CD4-positive, alpha-beta T cell treated with Interleukin-2 at 100 ng/mL for 4 hours (primary cell): ENCODE measurements at regions not wholly inside any gene's neighbourhood (a gene's known extent, or its start where the extent isn't known, plus 50 kb on each side); places are given as distances from the start of the nearest gene placed in this dataset.

Experiments
- DNase-seq: peaks from one replicate; pipeline ENCODE4 v3.0.0-alpha.2; 2020; ENCODE audit warnings: low spot score

GRCh38 chr5:159702826-159703225 lies 213.5 kb upstream of the ADRA1B start:
- DNase-seq = no peak

- DNase-seq = no peak
These were observed 212.1 kb upstream of the ADRA1B start for GRCh38 chr5:159704160-159704559.

GRCh38 chr5:159705948-159706347 lies 210.3 kb upstream of the ADRA1B start:
- no peak for DNase-seq

DNA sequence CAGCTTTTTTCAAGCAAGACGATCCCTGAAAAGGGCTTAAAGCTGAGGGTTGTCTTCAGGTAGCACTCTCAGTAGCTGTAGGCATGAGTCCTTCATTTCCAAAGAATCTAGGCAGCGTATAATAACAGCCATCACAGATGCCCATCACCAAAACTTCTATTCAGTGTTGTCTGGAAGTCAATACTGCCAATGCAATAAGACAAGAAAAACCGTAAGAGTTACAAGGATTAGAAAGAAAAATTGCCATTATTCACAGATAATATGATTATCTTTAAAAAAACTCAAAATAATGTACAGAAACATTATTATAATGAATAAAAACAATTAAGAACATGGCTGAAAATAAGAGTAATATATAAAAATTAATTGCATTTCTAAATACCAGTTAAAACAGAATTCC lies 208.2 kb upstream of the ADRA1B start:
- DNase-seq = no peak

DNA sequence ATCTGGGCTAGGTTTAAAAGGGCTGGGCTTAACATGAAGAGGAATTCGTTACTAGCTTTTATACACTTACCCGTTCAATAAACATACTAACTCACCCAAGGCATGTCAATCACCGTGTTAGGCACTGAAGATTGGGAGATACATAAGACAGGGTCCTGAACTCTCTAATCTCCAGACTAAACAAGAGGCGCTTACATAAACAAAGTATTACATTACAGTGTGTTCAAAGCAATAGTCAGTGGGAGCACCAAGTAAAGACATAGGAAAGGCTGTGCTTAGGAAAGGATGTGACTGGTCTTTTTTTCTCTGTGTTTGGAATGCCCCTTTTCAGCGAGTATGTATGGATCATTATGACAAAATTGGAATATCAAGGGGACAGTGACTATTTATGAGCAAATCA lies 203.6 kb upstream of the ADRA1B start:
- no peak for DNase-seq

GRCh38 chr5:159713254-159713653 lies 203.0 kb upstream of the ADRA1B start:
- no peak for DNase-seq

DNA sequence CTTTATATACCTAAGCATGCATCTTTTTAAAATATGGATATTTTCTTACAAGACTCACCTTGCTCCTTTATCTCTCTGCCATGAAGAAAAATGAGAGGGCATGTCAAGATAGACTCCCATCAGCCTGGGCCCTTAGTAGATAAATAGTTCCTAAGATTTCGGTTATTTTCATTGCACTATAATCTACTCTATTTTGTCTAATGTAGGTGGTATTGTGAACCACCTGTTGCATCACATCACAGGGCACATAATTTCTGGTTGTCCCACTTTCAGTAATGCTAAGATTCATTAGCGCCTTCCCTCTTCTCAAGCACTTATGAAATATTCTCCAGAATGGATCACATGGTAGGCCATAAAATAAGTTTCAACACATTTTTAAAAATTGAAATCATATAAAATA lies 202.5 kb upstream of the ADRA1B start:
- DNase-seq = no peak

- DNase-seq = no peak
These were observed 190.8 kb upstream of the ADRA1B start for GRCh38 chr5:159725475-159725874.

- no peak for DNase-seq
These were observed 189.1 kb upstream of the ADRA1B start for GRCh38 chr5:159727167-159727566.

DNA sequence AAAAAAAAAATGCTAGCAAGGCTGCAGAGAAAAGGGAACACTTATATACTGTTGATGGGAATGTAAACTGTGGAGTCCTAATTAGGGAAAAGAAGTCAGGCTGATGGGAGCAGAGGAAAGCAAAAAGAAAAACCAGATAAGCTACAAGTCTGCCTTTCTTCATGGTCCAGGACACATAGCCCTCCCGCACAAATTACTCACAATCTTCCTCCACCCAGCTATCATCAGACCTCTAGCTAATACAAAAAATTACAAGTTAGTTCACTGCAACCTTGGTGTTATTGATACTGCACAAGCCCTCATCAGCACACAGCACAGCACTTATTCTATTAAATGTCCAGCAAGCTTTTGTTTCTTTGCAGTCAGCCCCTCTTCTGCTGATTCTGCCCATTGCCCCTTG lies 186.0 kb upstream of the ADRA1B start:
- no peak for DNase-seq

- DNase-seq = no peak
These were observed 184.1 kb upstream of the ADRA1B start for GRCh38 chr5:159732220-159732619.

DNA sequence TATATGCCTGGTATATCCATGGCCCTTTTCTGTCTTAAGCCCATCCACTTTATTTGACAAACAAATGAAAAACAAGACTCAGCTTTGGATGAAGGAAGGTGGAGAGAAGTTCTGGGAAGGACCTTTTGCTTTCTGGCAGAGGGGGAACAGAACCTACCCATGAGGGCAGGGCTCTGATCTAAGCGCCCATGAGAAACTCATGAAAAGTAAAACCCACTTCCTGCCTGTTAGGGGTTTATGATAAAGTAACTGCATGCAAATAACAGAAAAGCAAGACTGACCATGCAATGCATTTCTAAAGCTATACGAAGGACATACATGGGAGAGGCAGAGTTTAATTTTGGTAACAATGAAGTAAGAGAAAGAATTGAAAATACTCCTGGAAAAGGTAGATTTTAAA lies 181.9 kb upstream of the ADRA1B start:
- DNase-seq = no peak

GRCh38 chr5:159735036-159735435 lies 181.2 kb upstream of the ADRA1B start:
- DNase-seq = no peak

- DNase-seq = no peak
These were observed 180.3 kb upstream of the ADRA1B start for GRCh38 chr5:159735749-159736660.

DNA sequence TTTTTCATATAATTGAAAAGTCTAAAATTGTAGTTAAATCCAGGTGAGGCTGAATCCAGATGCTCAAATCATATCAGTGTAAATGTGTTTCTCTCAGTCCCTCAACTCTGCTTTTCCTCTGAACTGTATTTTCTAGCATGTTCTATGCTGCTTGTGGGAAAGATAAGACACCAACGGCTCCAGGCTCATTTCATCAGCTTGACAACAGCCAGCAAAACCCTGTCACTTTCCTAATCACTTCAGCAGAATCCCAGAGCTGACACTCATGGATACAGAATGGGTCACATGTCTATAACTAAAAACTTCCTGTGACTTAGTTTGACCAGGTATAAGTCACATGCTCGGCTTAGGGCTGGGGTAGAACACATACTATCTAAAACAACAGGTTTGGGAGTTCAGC lies 179.4 kb upstream of the ADRA1B start:
- no peak for DNase-seq

- DNase-seq = no peak
These were observed 179.0 kb upstream of the ADRA1B start for GRCh38 chr5:159737263-159737662.

DNA sequence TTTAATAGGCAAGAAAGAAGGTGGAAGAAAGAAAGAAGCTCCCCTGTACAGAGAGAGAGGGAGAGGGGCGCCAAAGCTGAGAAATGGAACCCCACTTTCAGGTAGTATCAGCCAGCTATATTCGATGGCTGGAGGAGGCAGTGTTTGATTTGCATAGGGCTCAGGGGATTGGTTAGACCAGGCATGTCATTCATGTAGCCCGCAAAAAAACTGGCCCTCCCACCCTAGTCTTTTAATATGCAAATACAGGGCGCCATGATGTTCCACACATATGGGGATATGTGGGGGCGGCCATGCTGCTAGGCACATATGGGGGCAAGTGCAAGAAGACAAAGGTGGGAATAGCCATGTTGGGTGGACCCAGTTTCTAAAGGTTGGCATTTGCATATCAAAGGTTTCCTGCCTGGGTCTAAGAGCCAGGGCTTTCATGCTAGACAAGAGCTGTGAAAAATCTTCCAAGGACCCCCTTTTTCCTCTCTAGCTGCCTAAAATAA lies 174.4 kb upstream of the ADRA1B start:
- DNase-seq = no peak

DNA sequence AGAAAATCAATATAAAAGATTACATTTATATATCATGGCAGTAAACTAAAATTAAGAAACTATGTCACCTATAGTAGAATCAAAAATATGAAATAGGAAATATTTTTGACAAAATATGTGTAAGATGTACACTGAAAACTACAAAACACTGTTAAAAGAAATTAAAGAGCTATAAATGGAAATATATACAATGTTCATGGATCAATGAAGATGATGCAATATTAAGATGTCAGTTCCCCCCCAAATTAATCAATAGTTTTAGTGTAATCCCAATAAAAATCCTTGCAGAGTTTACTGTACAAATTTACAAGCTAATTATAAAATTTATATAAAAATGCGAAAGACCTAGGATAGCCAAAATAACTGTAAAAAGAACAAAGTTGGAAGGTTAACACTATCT lies 173.0 kb upstream of the ADRA1B start:
- no peak for DNase-seq

GRCh38 chr5:159746707-159747106 lies 169.6 kb upstream of the ADRA1B start:
- DNase-seq = no peak

DNA sequence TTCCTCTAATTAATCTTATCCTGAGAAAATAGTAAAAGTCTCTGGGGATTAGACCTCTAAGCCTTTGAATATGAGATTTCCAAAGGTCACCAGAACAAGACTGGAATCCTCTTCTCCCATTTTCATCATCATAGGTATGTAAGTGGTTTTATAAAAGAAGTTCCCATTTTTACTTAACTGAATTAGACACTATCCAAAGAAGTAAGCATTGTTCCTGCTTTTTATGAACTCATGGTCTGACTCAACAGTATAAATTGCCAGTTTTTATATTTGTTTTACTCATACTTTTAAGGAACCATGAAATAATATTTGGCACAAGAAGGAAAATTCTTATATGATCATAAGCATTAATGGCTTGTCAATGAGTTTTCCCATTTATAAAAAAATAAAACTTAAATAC lies 167.1 kb upstream of the ADRA1B start:
- no peak for DNase-seq

- DNase-seq = no peak
These were observed 166.1 kb upstream of the ADRA1B start for GRCh38 chr5:159750226-159750625.

DNA sequence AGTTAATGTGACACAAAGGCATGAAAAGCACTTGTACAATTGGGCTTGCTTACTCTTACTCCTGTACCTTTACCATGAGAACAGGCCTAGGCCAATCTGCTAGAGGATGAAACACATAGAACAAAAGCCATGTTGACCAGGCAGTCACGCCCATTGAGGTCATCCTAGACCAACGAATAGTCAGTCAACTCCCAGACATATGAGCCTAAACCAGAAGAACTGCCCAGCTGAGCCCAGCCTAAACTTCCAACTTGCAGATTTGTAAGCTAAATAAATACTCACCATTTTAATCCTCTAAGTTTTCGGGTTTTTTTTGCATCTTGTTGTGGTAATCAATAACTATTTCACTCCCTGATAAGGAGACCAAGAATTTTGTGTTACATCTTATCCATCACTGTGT lies 164.8 kb upstream of the ADRA1B start:
- no peak for DNase-seq

GRCh38 chr5:159752622-159753275 lies 163.5 kb upstream of the ADRA1B start:
- no peak for DNase-seq
